ENCODE measurements at regions not wholly inside any gene's neighbourhood (a gene's known extent, or its start where the extent isn't known, plus 50 kb on each side); places are given as distances from the start of the nearest gene placed in this dataset.

- DNase-seq (no peak), ATAC-seq (no peak)
- WGBS, 4 donors = 94 to 96% (median 95%) methylated on average over 2 of the region's 2 CpGs
- H3K27me3 ChIP-seq = no peaks in the 10 kb centered on the region
- H3K27ac ChIP-seq = no peak overlapping the region
- no peak overlapping the region for H3K4me3 ChIP-seq
- peaks cover 0 to 7% (median 0%) of the 10 kb centered on the region in 12 donors for H3K4me1 ChIP-seq
- H3K36me3 ChIP-seq = no peaks in the 10 kb centered on the region
- no peaks in the 10 kb centered on the region for H3K9me3 ChIP-seq
- intact Hi-C loops (cut with DNase I) = no loop called here
- TF ChIP-seq, protein P1, sequence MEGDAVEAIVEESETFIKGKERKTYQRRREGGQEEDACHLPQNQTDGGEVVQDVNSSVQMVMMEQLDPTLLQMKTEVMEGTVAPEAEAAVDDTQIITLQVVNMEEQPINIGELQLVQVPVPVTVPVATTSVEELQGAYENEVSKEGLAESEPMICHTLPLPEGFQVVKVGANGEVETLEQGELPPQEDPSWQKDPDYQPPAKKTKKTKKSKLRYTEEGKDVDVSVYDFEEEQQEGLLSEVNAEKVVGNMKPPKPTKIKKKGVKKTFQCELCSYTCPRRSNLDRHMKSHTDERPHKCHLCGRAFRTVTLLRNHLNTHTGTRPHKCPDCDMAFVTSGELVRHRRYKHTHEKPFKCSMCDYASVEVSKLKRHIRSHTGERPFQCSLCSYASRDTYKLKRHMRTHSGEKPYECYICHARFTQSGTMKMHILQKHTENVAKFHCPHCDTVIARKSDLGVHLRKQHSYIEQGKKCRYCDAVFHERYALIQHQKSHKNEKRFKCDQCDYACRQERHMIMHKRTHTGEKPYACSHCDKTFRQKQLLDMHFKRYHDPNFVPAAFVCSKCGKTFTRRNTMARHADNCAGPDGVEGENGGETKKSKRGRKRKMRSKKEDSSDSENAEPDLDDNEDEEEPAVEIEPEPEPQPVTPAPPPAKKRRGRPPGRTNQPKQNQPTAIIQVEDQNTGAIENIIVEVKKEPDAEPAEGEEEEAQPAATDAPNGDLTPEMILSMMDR (IDR thresholded peaks at IDR 0.05) = no peak
- TF ChIP-seq POLR2A (IDR thresholded peaks at IDR 0.05) = no peak
Observed at GRCh38 chr6:134402372-134402984, 84.6 kb upstream of the SGK1 start.

DNA sequence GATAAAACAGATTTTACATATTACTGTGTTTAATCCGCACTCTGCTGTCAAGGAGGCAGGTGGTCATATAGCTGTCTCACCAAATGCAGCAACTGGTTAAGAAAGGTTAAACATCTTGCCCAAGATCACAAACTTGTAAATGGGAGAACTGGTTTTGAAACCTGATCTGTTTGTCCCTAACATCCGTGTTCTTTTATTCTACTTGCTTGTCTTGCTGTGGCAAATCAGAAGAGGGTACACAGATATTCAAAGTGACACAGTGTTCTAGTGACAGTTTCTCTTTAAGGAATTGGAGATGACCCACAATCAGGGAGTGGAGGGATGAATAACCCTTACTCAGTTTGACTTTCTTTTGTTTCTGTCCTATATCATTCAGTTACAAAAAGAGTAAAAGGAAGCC is 83.0 kb upstream of the SGK1 start:
- Histone ChIP-seq H3K9me3 (no peaks in the 10 kb centered on the region), H3K36me3 (no peaks in the 10 kb centered on the region), H3K4me1 (peaks cover 0 to 7% (median 0%) of the 10 kb centered on the region in 12 donors), H3K4me3 (no peak overlapping the region), H3K27me3 (no peaks in the 10 kb centered on the region), H3K27ac (no peak overlapping the region)
- TF ChIP-seq POLR2A (IDR thresholded peaks at IDR 0.05) = no peak
- TF ChIP-seq, protein P1 (IDR thresholded peaks at IDR 0.05) = no peak
- 76 to 82% (median 80%) methylated on average over 2 of the region's 2 CpGs for WGBS, 4 donors
- DNase-seq = no peak
- no peak for ATAC-seq
- intact Hi-C loops (cut with DNase I) = no loop called here

DNA sequence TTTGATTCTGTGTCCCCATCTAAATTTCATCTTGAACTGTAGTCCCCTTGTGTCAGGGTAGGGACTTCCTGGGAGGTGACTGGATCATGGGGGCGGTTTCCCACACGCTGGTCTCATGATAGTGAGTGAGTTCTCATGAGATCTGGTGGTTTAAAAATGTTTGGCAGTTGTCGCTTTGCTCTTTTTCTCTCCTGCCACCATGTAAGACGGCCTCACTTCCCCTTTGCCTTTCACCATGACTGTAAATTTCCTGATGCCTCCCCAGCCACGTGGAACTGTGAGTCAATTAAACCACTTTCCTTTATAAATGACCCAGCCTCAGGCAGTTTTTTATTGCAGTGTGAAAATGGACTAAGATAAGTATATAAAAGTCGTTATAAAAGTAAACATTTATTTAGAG is 80.5 kb upstream of the SGK1 start:
- TF ChIP-seq POLR2A (IDR thresholded peaks at IDR 0.05) = no peak
- TF ChIP-seq, protein P1 (IDR thresholded peaks at IDR 0.05) = no peak
- 70 to 77% (median 75%) methylated on average over 6 of the region's 6 CpGs for WGBS, 4 donors
- Histone ChIP-seq H3K4me3 (no peak overlapping the region), H3K27me3 (no peaks in the 10 kb centered on the region), H3K27ac (peak overlapping the region in 1 of 12 donors; percentile 5), H3K9me3 (no peaks in the 10 kb centered on the region), H3K36me3 (no peaks in the 10 kb centered on the region), H3K4me1 (peaks cover 0 to 7% (median 0%) of the 10 kb centered on the region in 12 donors)
- ATAC-seq = no peak
- no peak for DNase-seq
- intact Hi-C loops (cut with DNase I) = loop anchor here in 1 of 10 donors (1.0 kb wide), 1 partner anchor 14 kb away; no protein-coding TSS in a partner anchor

- H3K27me3 ChIP-seq = no peaks in the 10 kb centered on the region
- intact Hi-C loops (cut with DNase I) = loop anchor here in 1 of 10 donors (1.0 kb wide), 1 partner anchor 15 kb away; no protein-coding TSS in a partner anchor
- H3K36me3 ChIP-seq = no peaks in the 10 kb centered on the region
- no peak overlapping the region for H3K4me3 ChIP-seq
- DNase-seq (no peak), ATAC-seq (no peak)
- WGBS, 4 donors = 77 to 87% (median 85%) methylated on average over 5 of the region's 5 CpGs
- H3K27ac ChIP-seq = no peak overlapping the region
- no peaks in the 10 kb centered on the region for H3K9me3 ChIP-seq
- H3K4me1 ChIP-seq = peaks cover 0 to 7% (median 0%) of the 10 kb centered on the region in 12 donors
- TF ChIP-seq, protein P1 (IDR thresholded peaks at IDR 0.05) = no peak
- TF ChIP-seq POLR2A (IDR thresholded peaks at IDR 0.05) = no peak
Observed at GRCh38 chr6:134397676-134398075, 79.8 kb upstream of the SGK1 start.

All from heart left ventricle (tissue), 16 donors.